ENCODE measurements at regions not wholly inside any gene's neighbourhood (a gene's known extent, or its start where the extent isn't known, plus 50 kb on each side); places are given as distances from the start of the nearest gene placed in this dataset.

DNA sequence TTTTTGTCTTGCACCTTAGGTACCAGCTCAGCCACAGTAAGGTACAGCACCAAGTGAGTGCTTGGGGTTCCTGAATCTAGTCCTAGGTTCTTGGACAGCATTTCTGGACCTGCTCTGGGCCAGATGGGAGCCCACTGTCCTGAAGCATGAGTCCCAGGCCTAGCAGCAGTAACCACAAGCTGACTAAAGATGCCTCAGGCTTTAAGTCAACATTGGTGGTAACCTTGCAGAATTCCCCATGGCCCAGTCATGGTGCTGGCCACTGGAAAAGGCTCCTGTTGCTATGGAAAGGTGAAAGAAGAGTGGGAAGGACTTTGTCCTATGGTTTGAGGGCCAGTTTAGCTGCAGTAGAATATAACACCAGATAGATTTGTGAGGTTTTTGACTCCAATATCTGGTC, 86.9 kb upstream of the CLEC14A start:
- TF ChIP-seq EZH2 (IDR thresholded peaks at IDR 0.05) (no peak), CTCF (IDR thresholded peaks at IDR 0.05 in 2 of 3, conservative IDR thresholded peaks at IDR 0.05 in 1 of 3; ENCODE audit: borderline replicate concordance in 1 of 3, insufficient read depth in 1 of 3, low read depth in 2 of 3, low read length in 2 of 3) (no peak), ZFX (IDR thresholded peaks at IDR 0.05) (no peak), POLR2AphosphoS5 (IDR thresholded peaks at IDR 0.05; ENCODE audit: low read depth, low read length) (no peak), EGR1 (IDR thresholded peaks at IDR 0.05; ENCODE audit: low read depth) (no peak), POLR2A (IDR thresholded peaks at IDR 0.05; ENCODE audit: borderline replicate concordance, extremely low read depth, insufficient read depth, insufficient read length) (no peak), SP1 (IDR thresholded peaks at IDR 0.05; ENCODE audit: low read depth) (no peak)
- TF ChIP-seq, protein P1, sequence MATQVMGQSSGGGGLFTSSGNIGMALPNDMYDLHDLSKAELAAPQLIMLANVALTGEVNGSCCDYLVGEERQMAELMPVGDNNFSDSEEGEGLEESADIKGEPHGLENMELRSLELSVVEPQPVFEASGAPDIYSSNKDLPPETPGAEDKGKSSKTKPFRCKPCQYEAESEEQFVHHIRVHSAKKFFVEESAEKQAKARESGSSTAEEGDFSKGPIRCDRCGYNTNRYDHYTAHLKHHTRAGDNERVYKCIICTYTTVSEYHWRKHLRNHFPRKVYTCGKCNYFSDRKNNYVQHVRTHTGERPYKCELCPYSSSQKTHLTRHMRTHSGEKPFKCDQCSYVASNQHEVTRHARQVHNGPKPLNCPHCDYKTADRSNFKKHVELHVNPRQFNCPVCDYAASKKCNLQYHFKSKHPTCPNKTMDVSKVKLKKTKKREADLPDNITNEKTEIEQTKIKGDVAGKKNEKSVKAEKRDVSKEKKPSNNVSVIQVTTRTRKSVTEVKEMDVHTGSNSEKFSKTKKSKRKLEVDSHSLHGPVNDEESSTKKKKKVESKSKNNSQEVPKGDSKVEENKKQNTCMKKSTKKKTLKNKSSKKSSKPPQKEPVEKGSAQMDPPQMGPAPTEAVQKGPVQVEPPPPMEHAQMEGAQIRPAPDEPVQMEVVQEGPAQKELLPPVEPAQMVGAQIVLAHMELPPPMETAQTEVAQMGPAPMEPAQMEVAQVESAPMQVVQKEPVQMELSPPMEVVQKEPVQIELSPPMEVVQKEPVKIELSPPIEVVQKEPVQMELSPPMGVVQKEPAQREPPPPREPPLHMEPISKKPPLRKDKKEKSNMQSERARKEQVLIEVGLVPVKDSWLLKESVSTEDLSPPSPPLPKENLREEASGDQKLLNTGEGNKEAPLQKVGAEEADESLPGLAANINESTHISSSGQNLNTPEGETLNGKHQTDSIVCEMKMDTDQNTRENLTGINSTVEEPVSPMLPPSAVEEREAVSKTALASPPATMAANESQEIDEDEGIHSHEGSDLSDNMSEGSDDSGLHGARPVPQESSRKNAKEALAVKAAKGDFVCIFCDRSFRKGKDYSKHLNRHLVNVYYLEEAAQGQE (IDR thresholded peaks at IDR 0.05; ENCODE audit: low read depth) = no peak

All from HCT116 (cell line).